ENCODE measurements at regions not wholly inside any gene's neighbourhood (a gene's known extent, or its start where the extent isn't known, plus 50 kb on each side); places are given as distances from the start of the nearest gene placed in this dataset.
"Not testable (repeated sequence)": the region's sequence is repeated elsewhere in the genome, so short reads cannot be mapped to it uniquely, and the experiment has no call there.

GRCh38 chr7:55743454-55743717 lies 119.2 kb downstream of the SEPTIN14 start:
- intact Hi-C loops (cut with DNase I); DNase-seq: not testable (repeated sequence)

GRCh38 chr7:55742651-55743453 lies 119.7 kb downstream of the SEPTIN14 start:
- DNase-seq; intact Hi-C loops (cut with DNase I): not testable (repeated sequence)

GRCh38 chr7:55741721-55742631 lies 120.6 kb downstream of the SEPTIN14 start:
- intact Hi-C loops (cut with DNase I); DNase-seq: not testable (repeated sequence)

- intact Hi-C loops (cut with DNase I); DNase-seq: not testable (repeated sequence)
Observed at GRCh38 chr7:55740633-55741250, 121.8 kb downstream of the SEPTIN14 start.

GRCh38 chr7:55740053-55740452 lies 122.5 kb downstream of the SEPTIN14 start:
- DNase-seq; intact Hi-C loops (cut with DNase I): not testable (repeated sequence)

- intact Hi-C loops (cut with DNase I); DNase-seq: not testable (repeated sequence)
Observed at GRCh38 chr7:55736641-55737221, 125.8 kb downstream of the SEPTIN14 start.

GRCh38 chr7:55733241-55734140 lies 129.1 kb downstream of the SEPTIN14 start:
- DNase-seq, result no peak
- intact Hi-C loops (cut with DNase I), result no loop called here

GRCh38 chr7:55731931-55732330 lies 130.6 kb downstream of the SEPTIN14 start:
- intact Hi-C loops (cut with DNase I), result no loop called here
- DNase-seq, result no peak

GRCh38 chr7:55730197-55730596 lies 132.4 kb downstream of the SEPTIN14 start:
- intact Hi-C loops (cut with DNase I), result no loop called here
- DNase-seq, result no peak

GRCh38 chr7:55723621-55723941 lies 139.0 kb downstream of the SEPTIN14 start:
- intact Hi-C loops (cut with DNase I), result no loop called here
- DNase-seq, result no peak

- intact Hi-C loops (cut with DNase I); DNase-seq: not testable (repeated sequence)
Observed at GRCh38 chr7:55722874-55723620, 139.5 kb downstream of the SEPTIN14 start.

GRCh38 chr7:55721004-55721403 lies 141.5 kb downstream of the SEPTIN14 start:
- intact Hi-C loops (cut with DNase I); DNase-seq: not testable (repeated sequence)

- DNase-seq; intact Hi-C loops (cut with DNase I): not testable (repeated sequence)
Observed at GRCh38 chr7:55715247-55715867, 143.1 kb upstream of the VOPP1 start.

- intact Hi-C loops (cut with DNase I); DNase-seq: not testable (repeated sequence)
Observed at GRCh38 chr7:55714370-55714769, 142.1 kb upstream of the VOPP1 start.

- intact Hi-C loops (cut with DNase I); DNase-seq: not testable (repeated sequence)
Observed at GRCh38 chr7:55710312-55710711, 138.0 kb upstream of the VOPP1 start.

GRCh38 chr7:55708028-55708427 lies 135.7 kb upstream of the VOPP1 start:
- intact Hi-C loops (cut with DNase I); DNase-seq: not testable (repeated sequence)

GRCh38 chr7:55707410-55707809 lies 135.1 kb upstream of the VOPP1 start:
- DNase-seq; intact Hi-C loops (cut with DNase I): not testable (repeated sequence)

Measured in head of caudate nucleus (tissue), 42 donors.